Skeletal muscle satellite cell (primary cell): ENCODE measurements at regions not wholly inside any gene's neighbourhood (a gene's known extent, or its start where the extent isn't known, plus 50 kb on each side); places are given as distances from the start of the nearest gene placed in this dataset.
"Not testable (repeated sequence)": the region's sequence is repeated elsewhere in the genome, so short reads cannot be mapped to it uniquely, and the experiment has no call there.

Source experiments
- H3K27me3 ChIP-seq: 2 replicates; pipeline ENCODE4 v1.7.0; 2013; ENCODE audit warnings: low read length; ENCODE audit not compliant: control insufficient read depth, insufficient read depth
- H3K36me3 ChIP-seq: 2 replicates; pipeline ENCODE4 v1.7.0; 2013; ENCODE audit warnings: mild to moderate bottlenecking, control low read depth, low read length; ENCODE audit not compliant: insufficient read depth
- H3K4me1 ChIP-seq: 2 replicates; pipeline ENCODE4 v1.7.0; 2013; ENCODE audit warnings: low read length; ENCODE audit not compliant: control insufficient read depth, insufficient read depth
- H3K4me2 ChIP-seq: 2 replicates; pipeline ENCODE4 v1.7.0; 2013; ENCODE audit warnings: mild to moderate bottlenecking, low read length
- H3K4me3 ChIP-seq: 2 replicates; pipeline ENCODE4 v1.7.0; 2013; ENCODE audit warnings: low read length
- H3K9ac ChIP-seq: 2 replicates; pipeline ENCODE4 v1.7.0; 2013; ENCODE audit warnings: mild to moderate bottlenecking, low read depth, low read length, moderate library complexity
- H3K9me3 ChIP-seq: replicated peaks from 2 replicates; pipeline ENCODE4 v1.7.0; 2013; ENCODE audit warnings: mild to moderate bottlenecking, control low read depth, low read length

DNA sequence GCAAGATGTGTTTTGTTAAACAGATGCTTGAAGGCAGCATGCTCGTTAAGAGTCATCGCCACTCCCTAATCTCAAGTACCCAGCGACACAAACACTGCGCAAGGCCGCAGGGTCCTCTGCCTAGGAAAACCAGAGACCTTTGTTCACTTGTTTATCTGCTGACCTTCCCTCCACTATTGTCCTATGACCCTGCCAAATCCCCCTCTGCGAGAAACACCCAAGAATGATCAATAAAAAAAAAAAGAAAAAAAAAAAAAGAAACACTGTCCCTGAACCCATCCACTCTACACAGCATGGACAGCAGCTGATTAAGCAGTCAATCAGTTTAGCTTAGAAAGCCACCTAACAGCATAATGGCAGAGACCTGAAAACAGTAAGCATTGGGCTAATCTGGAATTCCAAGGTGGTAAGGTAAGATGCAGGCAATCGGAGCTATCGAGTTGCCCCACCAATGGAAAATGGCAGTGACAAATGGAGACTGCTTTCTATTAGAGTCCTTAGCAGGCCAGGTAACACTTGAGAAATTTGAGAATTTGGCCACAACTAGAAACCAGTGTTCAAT, 89.9 kb upstream of the FOXN3 start:
- not testable (repeated sequence) for H3K27me3 ChIP-seq, H3K36me3 ChIP-seq, H3K9ac ChIP-seq, H3K9me3 ChIP-seq
- peaks cover 49% of the 10 kb centered on the region for H3K4me1 ChIP-seq
- H3K4me2 ChIP-seq = peak overlapping the region; percentile 63
- peak overlapping the region; percentile 19 for H3K4me3 ChIP-seq

DNA sequence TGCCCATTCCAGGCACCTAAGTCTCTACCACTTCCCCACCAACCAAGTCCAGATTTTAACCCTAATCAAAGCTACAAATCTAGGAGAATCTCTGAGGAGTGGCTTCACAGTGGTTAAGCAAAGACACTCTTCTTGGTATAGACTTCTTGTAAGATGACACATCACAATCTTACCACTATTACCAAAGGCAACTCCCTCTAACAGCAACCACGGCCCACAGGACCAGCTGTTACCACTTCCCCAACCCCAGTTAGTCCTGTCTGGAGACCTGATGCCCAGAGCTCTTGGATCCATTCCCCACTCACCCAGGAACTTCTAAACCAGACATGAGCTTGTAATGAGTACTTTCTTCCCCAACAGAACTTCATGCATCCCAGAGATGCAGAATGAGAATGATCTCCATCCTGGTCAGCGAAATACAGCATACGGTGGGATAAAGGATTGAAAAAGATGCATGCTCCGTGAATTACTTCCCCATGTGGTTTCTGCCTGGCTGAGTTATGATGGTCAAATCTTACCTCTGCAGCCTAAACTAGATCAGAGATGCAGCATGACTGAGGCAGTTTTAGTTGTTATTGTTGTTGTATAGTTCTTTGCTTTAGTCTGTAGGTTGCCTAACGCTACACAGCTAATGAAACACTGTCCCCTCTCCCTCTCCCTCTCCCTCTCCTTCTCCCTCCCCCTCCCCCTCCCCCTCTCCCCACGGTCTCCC, 87.7 kb upstream of the FOXN3 start:
- no peaks in the 10 kb centered on the region for H3K27me3 ChIP-seq
- H3K9ac ChIP-seq = no peak overlapping the region
- H3K4me1 ChIP-seq = peaks cover 41% of the 10 kb centered on the region
- no peak overlapping the region for H3K4me3 ChIP-seq
- peak overlapping the region; percentile 29 for H3K4me2 ChIP-seq
- no peaks in the 10 kb centered on the region for H3K36me3 ChIP-seq
- H3K9me3 ChIP-seq = no peaks in the 10 kb centered on the region

DNA sequence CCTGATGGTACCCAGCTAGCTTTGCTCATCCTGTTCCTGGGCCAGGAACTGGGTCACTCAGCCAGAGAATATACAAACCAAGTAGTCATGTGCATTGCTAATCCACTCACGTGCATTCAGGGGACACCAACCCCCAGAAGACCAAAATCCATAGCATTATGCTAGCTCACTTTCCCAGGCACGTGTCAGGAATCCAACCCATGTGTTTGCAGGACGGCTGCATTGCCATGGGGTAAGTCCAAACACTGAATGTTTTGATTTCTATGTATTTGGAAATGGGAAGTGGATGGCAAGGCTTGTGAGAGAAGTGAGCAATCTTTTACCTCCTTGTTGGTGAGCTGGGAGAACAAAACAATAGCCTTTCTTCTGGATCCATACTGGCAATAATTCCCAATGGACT, 87.1 kb upstream of the FOXN3 start:
- Histone ChIP-seq H3K4me1 (peaks cover 38% of the 10 kb centered on the region), H3K4me3 (no peak overlapping the region), H3K36me3 (no peaks in the 10 kb centered on the region), H3K9ac (no peak overlapping the region), H3K27me3 (no peaks in the 10 kb centered on the region), H3K4me2 (peak overlapping the region; percentile 29), H3K9me3 (no peaks in the 10 kb centered on the region)

DNA sequence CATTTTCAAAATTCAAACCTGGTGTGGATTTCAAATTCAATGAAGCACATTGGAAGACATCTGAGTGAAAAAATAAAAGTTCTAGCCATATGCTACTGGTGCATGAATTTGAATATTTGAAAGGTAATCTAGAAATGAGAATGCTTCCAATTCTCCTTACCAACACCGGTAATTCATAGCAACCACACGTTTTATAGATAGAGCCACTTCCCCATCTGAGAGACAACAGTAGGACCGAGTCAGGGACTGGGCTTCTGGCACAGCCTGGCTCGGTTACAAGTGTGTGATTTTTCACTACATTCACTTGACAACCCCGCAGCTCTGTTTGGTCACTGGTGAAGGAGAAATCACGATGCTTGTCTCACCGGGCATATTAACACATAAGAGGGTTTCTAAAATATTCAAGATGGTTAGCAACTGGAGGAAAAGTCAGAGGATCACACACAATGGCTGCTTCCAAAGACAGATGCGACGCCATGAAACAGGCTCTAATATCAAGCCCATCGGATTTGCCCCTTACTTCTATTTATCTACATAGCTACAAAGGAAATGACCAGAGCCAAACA, 86.5 kb upstream of the FOXN3 start:
- H3K4me1 ChIP-seq = peaks cover 36% of the 10 kb centered on the region
- H3K4me2 ChIP-seq = no peak overlapping the region
- H3K9ac ChIP-seq = no peak overlapping the region

DNA sequence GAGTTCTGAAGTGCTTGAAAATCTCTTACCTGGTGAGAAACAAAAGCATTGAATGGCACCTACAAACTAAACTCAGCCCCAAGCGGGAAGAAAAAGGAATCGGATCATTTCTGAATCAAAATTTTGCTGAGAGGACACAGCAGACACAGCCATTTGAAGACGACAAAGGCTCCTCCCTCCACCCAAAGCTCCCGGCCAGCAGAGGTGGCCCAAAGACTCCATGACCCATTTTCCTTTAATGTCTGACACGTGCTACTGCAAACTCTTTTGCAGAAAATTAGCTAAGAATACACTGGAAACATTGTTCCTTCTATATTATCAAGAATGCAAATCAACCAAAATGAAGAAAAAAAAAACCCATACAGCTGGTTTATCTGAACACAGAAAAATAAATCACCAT, 85.9 kb upstream of the FOXN3 start:
- Histone ChIP-seq H3K9ac (no peak overlapping the region), H3K4me2 (no peak overlapping the region), H3K4me1 (peaks cover 30% of the 10 kb centered on the region), H3K36me3 (no peaks in the 10 kb centered on the region), H3K4me3 (no peak overlapping the region), H3K27me3 (no peaks in the 10 kb centered on the region), H3K9me3 (no peaks in the 10 kb centered on the region)

More for the DNA sequence above, 86.5 kb upstream of the FOXN3 start:
- Histone ChIP-seq H3K9me3 (no peaks in the 10 kb centered on the region), H3K4me3 (no peak overlapping the region), H3K36me3 (no peaks in the 10 kb centered on the region), H3K27me3 (no peaks in the 10 kb centered on the region)

DNA sequence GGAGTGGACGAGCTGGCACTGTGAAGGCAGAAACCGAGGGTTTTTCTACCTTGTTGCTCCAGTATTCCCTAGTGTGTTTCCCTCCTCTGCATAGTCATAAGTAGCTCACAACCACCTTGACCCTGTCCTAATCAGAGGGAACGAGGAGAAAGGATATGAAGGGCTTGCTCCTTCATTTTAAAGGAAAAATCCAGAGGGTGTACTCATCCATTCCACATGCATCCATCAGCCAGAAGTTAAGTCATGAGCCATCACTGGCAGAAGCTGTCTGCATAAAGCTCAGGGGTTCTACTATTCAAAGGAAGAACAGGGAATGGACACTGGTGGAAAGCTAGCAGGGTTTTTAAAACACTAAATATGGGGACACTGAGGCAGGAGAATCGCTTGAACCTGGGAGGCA, 84.3 kb upstream of the FOXN3 start:
- Histone ChIP-seq H3K9me3 (no peaks in the 10 kb centered on the region), H3K27me3 (no peaks in the 10 kb centered on the region), H3K9ac (no peak overlapping the region), H3K4me3 (no peak overlapping the region), H3K4me1 (peaks cover 17% of the 10 kb centered on the region), H3K36me3 (no peaks in the 10 kb centered on the region), H3K4me2 (no peak overlapping the region)

DNA sequence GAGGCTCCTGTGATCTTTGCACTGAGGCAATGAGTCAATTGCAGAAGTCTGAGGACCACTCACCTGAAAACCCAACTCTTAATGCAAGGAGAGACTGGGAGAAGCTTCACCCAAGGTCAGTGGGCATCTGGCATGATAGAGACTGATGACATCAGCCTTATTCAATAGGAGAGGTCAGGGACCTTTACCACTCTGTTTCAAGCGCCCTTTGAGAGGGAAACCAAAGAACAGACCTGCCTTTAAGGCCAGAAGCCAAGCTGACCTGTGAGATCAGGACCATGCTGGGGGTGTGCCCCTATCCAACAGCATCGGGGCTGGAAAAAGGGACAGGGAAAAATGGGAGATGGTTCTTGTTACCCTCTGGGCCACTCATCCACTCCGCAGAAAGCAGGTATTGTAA, 83.3 kb upstream of the FOXN3 start:
- Histone ChIP-seq H3K4me1 (peaks cover 17% of the 10 kb centered on the region), H3K9ac (no peak overlapping the region), H3K4me2 (no peak overlapping the region), H3K36me3 (no peaks in the 10 kb centered on the region), H3K9me3 (no peaks in the 10 kb centered on the region), H3K27me3 (no peaks in the 10 kb centered on the region), H3K4me3 (no peak overlapping the region)

DNA sequence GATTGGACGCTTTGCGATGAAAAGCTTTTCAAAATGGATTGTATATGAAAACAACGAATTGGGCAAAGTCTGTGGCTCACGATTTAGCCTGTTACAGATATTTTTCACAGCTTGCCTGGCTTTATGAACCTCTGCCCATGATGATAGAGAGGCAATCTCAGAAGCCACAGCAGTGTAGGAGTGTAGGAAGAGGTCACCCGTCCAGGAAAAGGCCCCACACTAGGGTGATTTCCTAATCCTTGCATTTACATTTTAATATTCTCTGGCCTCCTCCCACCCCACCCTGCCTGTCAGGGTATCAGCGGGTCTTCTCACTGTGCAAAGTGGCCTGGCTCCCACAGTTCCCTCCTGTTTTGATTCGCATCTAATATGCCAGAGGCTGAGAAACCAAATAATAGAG, 81.8 kb upstream of the FOXN3 start:
- peaks cover 5% of the 10 kb centered on the region for H3K4me1 ChIP-seq
- no peak overlapping the region for H3K9ac ChIP-seq
- no peak overlapping the region for H3K4me2 ChIP-seq
- H3K9me3 ChIP-seq = no peaks in the 10 kb centered on the region
- H3K36me3 ChIP-seq = no peaks in the 10 kb centered on the region
- H3K4me3 ChIP-seq = no peak overlapping the region
- H3K27me3 ChIP-seq = no peaks in the 10 kb centered on the region

DNA sequence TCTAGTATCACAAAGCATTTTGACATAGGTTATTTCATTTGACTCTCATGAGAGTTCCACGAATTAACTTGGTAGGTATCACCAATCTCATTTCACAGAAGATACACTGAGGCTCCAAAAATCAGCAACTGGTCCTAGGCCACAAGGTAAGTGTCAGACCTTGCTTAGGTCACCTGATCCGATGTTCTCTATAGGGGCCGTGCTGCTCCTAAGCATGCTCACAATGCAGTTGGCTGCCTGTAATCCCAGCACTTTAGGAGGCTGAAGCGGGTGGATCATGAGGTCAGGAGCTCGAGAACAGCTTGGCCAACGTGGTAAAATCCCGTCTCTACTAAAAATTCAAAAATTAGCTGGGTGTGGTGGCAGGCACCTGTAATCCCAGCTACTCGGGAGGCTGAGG, 78.7 kb upstream of the FOXN3 start:
- H3K4me3 ChIP-seq = no peak overlapping the region
- no peaks in the 10 kb centered on the region for H3K36me3 ChIP-seq
- H3K4me2 ChIP-seq = no peak overlapping the region
- no peaks in the 10 kb centered on the region for H3K27me3 ChIP-seq
- H3K4me1 ChIP-seq = peaks cover 7% of the 10 kb centered on the region
- H3K9me3 ChIP-seq = no peaks in the 10 kb centered on the region
- no peak overlapping the region for H3K9ac ChIP-seq

DNA sequence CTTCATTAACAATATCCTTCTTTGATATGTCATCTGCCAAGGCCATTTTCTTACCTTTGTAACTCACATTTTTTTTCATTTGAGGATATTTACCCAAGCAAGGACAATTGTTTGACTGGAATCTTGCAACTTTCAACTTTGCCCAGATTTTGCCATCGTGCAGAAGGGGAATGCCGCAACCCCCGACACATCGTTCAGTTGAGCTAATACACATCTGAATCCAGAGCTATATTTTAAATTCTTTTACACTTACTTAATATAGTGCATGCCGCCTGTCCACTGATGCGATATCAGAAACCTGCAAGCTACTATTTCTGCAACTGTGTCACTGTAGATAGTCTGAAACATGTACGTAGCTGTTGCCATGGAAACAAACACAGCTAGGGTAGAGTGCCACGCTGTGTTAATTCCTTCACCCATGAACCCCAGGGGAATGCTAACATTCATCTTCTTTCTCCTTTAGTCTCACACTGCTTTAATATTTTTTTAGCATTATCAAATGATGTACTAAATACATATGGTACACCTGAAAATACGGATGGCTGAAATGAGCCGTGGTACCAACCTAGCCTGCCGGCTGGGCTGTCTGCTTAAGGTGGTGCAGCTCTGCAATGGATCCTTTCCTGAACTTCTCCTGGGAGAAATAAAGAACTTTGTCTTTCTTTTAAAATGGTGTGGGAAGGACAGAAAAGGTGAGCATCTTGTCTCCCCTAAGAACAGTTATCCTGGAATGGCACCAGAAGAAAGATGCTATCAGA, 77.0 kb upstream of the FOXN3 start:
- no peaks in the 10 kb centered on the region for H3K36me3 ChIP-seq
- no peak overlapping the region for H3K9ac ChIP-seq
- H3K4me2 ChIP-seq = no peak overlapping the region
- no peak overlapping the region for H3K4me3 ChIP-seq
- H3K27me3 ChIP-seq = no peaks in the 10 kb centered on the region
- peaks cover 23% of the 10 kb centered on the region for H3K4me1 ChIP-seq
- H3K9me3 ChIP-seq = no peaks in the 10 kb centered on the region

DNA sequence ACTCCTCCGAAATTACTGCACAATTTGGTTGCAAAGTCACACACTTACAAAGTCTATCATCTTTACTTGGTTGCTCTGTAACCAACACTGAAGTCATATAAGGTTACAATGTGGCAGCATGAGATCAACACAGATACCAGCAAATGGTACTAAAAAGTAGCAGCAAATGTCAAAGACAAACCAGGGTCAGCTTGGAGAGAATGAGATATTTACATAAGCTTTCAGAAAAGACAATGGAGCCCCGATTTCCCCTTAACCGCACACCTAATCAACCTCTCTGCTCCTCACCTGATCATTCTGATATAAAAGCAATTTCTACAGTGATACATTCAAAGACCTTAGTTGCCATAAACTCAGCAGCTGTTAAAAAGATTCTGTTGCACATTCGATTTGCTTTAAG, 76.4 kb upstream of the FOXN3 start:
- no peak overlapping the region for H3K4me2 ChIP-seq
- no peak overlapping the region for H3K9ac ChIP-seq
- no peaks in the 10 kb centered on the region for H3K27me3 ChIP-seq
- no peak overlapping the region for H3K4me3 ChIP-seq
- no peaks in the 10 kb centered on the region for H3K36me3 ChIP-seq
- peaks cover 27% of the 10 kb centered on the region for H3K4me1 ChIP-seq
- H3K9me3 ChIP-seq = no peaks in the 10 kb centered on the region
